Panc1 (cell line): ENCODE measurements at regions not wholly inside any gene's neighbourhood (a gene's known extent, or its start where the extent isn't known, plus 50 kb on each side); places are given as distances from the start of the nearest gene placed in this dataset.

Experiments used
- ATAC-seq: fragments of 200-7000 bp; cut with Tn5 transposase; 2 replicates; pipeline ENCODE4 v1.9.1; 2020; ENCODE audit warnings: mild to moderate bottlenecking, moderate library complexity
- BruUV-seq: library from RNA; stranded (reverse); fragments of 400-500 nt; replicated peaks from 2 replicates; lab custom pipeline; 2021; lab: Mats Ljungman, UMichigan
- CTCF ChIA-PET: fragments of 300-600 bp; sonication (Branson Sonifier 250); formaldehyde crosslinking; loops from one replicate; lab custom pipeline; 2022; ENCODE audit warnings: antibody characterized with exemption; lab: Charles Lee
- POLR2A ChIA-PET: fragments of 300-600 bp; sonication (Branson Sonifier 250); formaldehyde crosslinking; loops from one replicate; lab custom pipeline; 2022; ENCODE audit warnings: antibody characterized with exemption; lab: Charles Lee
- DNase-seq: peaks from one replicate; pipeline ENCODE4 v3.0.0-alpha.2; 2010; ENCODE audit warnings: low read depth, low spot score
- H3K27ac ChIP-seq: 2 replicates; pipeline ENCODE4 v1.5.1; 2011; ENCODE audit warnings: mild to moderate bottlenecking, low read length, inconsistent platforms
- H3K27me3 ChIP-seq: fragments of 200-500 bp; sonication (Bioruptor generic); 2 replicates; pipeline ENCODE4 v1.6.0; 2014; ENCODE audit warnings: low read length, inconsistent platforms; ENCODE audit not compliant: control insufficient read depth, insufficient read depth
- H3K36me3 ChIP-seq: fragments of 200-500 bp; sonication (Bioruptor generic); 2 replicates; pipeline ENCODE4 v1.5.1; 2014; ENCODE audit warnings: inconsistent platforms, mild to moderate bottlenecking, low read length, moderate library complexity; ENCODE audit not compliant: control insufficient read depth, insufficient read depth
- H3K4me1 ChIP-seq: 2 replicates; pipeline ENCODE4 v1.5.1; 2011; ENCODE audit warnings: inconsistent platforms, mild to moderate bottlenecking, low read length, moderate library complexity; ENCODE audit not compliant: control insufficient read depth, insufficient read depth
- H3K4me3 ChIP-seq, 2 experiments: 2 replicates each; pipeline ENCODE4 v1.5.1; 2011 to 2012; ENCODE audit warnings: low read depth in 2 of 2, low read length in 2 of 2, mild to moderate bottlenecking in 2 of 2, inconsistent platforms in 1 of 2, moderate library complexity in 1 of 2
- H3K9me3 ChIP-seq: fragments of 200-500 bp; sonication (Bioruptor generic); 2 replicates; pipeline ENCODE4 v1.5.1; 2014; ENCODE audit warnings: low read depth, mild to moderate bottlenecking, inconsistent platforms, low read length, moderate library complexity; ENCODE audit not compliant: control insufficient read depth, insufficient read depth
- POLR2AphosphoS5 ChIP-seq: IDR thresholded peaks from 2 replicates; pipeline ENCODE4 v1.6.1; 2012; ENCODE audit warnings: mild to moderate bottlenecking, low read depth, low read length, moderate library complexity
- SIN3A ChIP-seq: IDR thresholded peaks from 2 replicates; pipeline ENCODE4 v1.6.1; 2012; ENCODE audit warnings: low read depth, mild to moderate bottlenecking, low read length, moderate library complexity, borderline replicate concordance; ENCODE audit not compliant: insufficient read depth
- TCF7L2 ChIP-seq: IDR thresholded peaks from 2 replicates; pipeline ENCODE4 v1.6.1; 2011; ENCODE audit warnings: mild to moderate bottlenecking, low read depth, low read length, inconsistent platforms
- in situ Hi-C: cut with HindIII; loops from 2 replicates; pipeline ENCODE4 v1.10.0; 2016; ENCODE audit warnings: low sequenced_read_pairs, low pct_unique_long_range_greater_than_20kb
- intact Hi-C: fragments of 100-400 bp; cut with micrococcal nuclease; formaldehyde crosslinking; loops from one replicate; pipeline ENCODE4 v1.10.0; 2022; ENCODE audit not compliant: unreplicated experiment
- TF ChIP-seq, protein P1 (sequence below): fragments of 450-650 bp; IDR thresholded peaks from 2 replicates; pipeline ENCODE4 v1.5.1; 2017; ENCODE audit warnings: mild to moderate bottlenecking
- TF ChIP-seq, protein P2 (sequence below), 2 experiments: IDR thresholded peaks; 2 replicates each; pipeline ENCODE4 v1.6.1; 2011 to 2012; ENCODE audit warnings: low read depth in 2 of 2, control low read depth in 1 of 2, low read length in 1 of 2, mild to moderate bottlenecking in 1 of 2, moderate library complexity in 1 of 2; ENCODE audit not compliant: insufficient read depth in 1 of 2

DNA sequence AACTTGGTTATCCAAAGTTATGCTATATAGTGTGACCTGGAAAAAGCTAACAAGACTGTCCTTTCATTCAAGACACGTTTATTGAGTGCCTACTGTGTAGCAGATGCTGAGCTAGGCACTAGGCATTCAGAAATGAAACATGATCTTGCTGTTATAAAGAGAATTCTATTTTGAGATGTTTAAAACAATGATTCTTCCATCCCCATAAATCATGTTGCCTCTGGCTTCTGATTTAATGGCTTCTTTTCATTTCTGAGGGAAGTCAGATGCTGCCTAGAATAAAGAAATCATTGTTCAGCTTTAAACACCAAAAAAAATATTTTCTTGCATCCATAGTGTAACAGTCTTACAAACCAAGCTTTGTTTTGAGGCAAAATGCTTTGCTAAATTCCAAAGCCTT lies 620.9 kb upstream of the UBE2E2 start:
- Histone ChIP-seq H3K4me3 (no peak overlapping the region), H3K9me3 (no peaks in the 10 kb centered on the region), H3K27me3 (no peaks in the 10 kb centered on the region), H3K36me3 (no peaks in the 10 kb centered on the region), H3K4me1 (no peaks in the 10 kb centered on the region), H3K27ac (no peak overlapping the region)
- ChIA-PET CTCF (no interaction called here), POLR2A (no interaction called here)
- BruUV-seq, result no TSS peak
- ATAC-seq (no peak), DNase-seq (no peak)
- in situ Hi-C loops, result no loop called here
- intact Hi-C loops, result no loop called here
- TF ChIP-seq TCF7L2, result no peak

DNA sequence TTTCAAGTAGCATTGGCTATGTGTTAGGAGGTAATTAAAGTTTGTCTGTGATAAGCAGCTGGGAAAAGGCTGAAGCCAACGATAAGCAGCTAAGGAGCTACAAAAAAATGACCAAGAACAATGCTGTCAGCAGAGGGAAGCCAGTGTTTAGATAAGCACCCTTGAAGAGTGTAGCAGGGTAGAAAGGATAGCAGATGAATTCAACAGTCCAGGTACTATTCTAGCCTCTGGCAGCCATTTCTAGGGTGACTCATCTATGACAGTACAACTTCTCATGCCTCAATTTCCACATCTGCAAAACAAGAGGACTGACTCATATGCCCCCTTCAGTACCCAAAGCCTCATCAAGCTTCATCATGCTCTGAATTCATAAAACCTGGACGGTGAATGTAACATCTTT lies 617.6 kb upstream of the UBE2E2 start:
- Histone ChIP-seq H3K4me3 (no peak overlapping the region), H3K9me3 (no peaks in the 10 kb centered on the region), H3K27me3 (no peaks in the 10 kb centered on the region), H3K4me1 (no peaks in the 10 kb centered on the region), H3K36me3 (no peaks in the 10 kb centered on the region), H3K27ac (no peak overlapping the region)
- intact Hi-C loops (no loop called here), in situ Hi-C loops (no loop called here)
- ATAC-seq, result no peak
- POLR2A ChIA-PET, result no interaction called here
- TF ChIP-seq, protein P1, sequence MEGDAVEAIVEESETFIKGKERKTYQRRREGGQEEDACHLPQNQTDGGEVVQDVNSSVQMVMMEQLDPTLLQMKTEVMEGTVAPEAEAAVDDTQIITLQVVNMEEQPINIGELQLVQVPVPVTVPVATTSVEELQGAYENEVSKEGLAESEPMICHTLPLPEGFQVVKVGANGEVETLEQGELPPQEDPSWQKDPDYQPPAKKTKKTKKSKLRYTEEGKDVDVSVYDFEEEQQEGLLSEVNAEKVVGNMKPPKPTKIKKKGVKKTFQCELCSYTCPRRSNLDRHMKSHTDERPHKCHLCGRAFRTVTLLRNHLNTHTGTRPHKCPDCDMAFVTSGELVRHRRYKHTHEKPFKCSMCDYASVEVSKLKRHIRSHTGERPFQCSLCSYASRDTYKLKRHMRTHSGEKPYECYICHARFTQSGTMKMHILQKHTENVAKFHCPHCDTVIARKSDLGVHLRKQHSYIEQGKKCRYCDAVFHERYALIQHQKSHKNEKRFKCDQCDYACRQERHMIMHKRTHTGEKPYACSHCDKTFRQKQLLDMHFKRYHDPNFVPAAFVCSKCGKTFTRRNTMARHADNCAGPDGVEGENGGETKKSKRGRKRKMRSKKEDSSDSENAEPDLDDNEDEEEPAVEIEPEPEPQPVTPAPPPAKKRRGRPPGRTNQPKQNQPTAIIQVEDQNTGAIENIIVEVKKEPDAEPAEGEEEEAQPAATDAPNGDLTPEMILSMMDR, result no peak
- TF ChIP-seq POLR2AphosphoS5 (no peak), TCF7L2 (no peak), SIN3A (no peak)
- TF ChIP-seq, protein P2, sequence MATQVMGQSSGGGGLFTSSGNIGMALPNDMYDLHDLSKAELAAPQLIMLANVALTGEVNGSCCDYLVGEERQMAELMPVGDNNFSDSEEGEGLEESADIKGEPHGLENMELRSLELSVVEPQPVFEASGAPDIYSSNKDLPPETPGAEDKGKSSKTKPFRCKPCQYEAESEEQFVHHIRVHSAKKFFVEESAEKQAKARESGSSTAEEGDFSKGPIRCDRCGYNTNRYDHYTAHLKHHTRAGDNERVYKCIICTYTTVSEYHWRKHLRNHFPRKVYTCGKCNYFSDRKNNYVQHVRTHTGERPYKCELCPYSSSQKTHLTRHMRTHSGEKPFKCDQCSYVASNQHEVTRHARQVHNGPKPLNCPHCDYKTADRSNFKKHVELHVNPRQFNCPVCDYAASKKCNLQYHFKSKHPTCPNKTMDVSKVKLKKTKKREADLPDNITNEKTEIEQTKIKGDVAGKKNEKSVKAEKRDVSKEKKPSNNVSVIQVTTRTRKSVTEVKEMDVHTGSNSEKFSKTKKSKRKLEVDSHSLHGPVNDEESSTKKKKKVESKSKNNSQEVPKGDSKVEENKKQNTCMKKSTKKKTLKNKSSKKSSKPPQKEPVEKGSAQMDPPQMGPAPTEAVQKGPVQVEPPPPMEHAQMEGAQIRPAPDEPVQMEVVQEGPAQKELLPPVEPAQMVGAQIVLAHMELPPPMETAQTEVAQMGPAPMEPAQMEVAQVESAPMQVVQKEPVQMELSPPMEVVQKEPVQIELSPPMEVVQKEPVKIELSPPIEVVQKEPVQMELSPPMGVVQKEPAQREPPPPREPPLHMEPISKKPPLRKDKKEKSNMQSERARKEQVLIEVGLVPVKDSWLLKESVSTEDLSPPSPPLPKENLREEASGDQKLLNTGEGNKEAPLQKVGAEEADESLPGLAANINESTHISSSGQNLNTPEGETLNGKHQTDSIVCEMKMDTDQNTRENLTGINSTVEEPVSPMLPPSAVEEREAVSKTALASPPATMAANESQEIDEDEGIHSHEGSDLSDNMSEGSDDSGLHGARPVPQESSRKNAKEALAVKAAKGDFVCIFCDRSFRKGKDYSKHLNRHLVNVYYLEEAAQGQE (IDR thresholded peaks at IDR 0.05; ENCODE audit: insufficient read depth in 1 of 2, low read depth in 2 of 2, low read length in 1 of 2), result no peak
- no TSS peak for BruUV-seq
- no peak for DNase-seq
- CTCF ChIA-PET, result no interaction called here

DNA sequence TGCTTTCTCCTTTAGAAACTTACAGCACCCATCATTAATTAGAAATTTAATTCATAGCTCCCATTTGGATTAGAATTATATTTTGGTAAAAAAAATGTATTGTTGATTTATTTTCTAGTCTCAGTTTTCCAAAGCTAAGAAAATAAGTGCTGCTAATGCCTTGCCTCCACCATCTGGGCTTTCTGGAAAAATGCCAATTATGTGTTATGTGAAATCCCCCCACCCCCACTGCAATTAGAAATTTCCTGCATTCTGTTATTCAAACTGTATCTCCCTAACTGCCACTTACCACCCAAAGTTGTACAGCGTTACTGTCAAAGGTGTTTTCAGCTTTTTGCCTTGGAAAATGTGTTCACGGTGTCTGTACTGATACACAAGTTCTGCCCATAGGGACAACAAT lies 617.2 kb upstream of the UBE2E2 start:
- in situ Hi-C loops (no loop called here), intact Hi-C loops (no loop called here)
- Histone ChIP-seq H3K9me3 (no peaks in the 10 kb centered on the region), H3K4me1 (no peaks in the 10 kb centered on the region), H3K27ac (no peak overlapping the region), H3K27me3 (no peaks in the 10 kb centered on the region), H3K36me3 (no peaks in the 10 kb centered on the region), H3K4me3 (no peak overlapping the region)
- BruUV-seq, result no TSS peak
- DNase-seq, result no peak
- POLR2A ChIA-PET, result no interaction called here
- CTCF ChIA-PET, result no interaction called here
- TF ChIP-seq SIN3A, result no peak
- no peak for ATAC-seq
